ENCODE measurements at regions not wholly inside any gene's neighbourhood (a gene's known extent, or its start where the extent isn't known, plus 50 kb on each side); places are given as distances from the start of the nearest gene placed in this dataset.

- TF ChIP-seq, protein P1, sequence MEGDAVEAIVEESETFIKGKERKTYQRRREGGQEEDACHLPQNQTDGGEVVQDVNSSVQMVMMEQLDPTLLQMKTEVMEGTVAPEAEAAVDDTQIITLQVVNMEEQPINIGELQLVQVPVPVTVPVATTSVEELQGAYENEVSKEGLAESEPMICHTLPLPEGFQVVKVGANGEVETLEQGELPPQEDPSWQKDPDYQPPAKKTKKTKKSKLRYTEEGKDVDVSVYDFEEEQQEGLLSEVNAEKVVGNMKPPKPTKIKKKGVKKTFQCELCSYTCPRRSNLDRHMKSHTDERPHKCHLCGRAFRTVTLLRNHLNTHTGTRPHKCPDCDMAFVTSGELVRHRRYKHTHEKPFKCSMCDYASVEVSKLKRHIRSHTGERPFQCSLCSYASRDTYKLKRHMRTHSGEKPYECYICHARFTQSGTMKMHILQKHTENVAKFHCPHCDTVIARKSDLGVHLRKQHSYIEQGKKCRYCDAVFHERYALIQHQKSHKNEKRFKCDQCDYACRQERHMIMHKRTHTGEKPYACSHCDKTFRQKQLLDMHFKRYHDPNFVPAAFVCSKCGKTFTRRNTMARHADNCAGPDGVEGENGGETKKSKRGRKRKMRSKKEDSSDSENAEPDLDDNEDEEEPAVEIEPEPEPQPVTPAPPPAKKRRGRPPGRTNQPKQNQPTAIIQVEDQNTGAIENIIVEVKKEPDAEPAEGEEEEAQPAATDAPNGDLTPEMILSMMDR (IDR thresholded peaks at IDR 0.05), result no peak
- peaks cover 19% of the 10 kb centered on the region for H3K9me3 Mint-ChIP-seq (ENCODE audit: unreplicated experiment)
- H3K4me1 Mint-ChIP-seq (ENCODE audit: unreplicated experiment), result no peaks in the 10 kb centered on the region
- H3K36me3 Mint-ChIP-seq (ENCODE audit: unreplicated experiment), result no peaks in the 10 kb centered on the region
- no peak overlapping the region for H3K4me3 Mint-ChIP-seq (ENCODE audit: unreplicated experiment)
- H3K27ac Mint-ChIP-seq (ENCODE audit: unreplicated experiment), result no peak overlapping the region
- no peak for DNase-seq (ENCODE audit: extremely low spot score, unreplicated experiment)
- H3K27me3 Mint-ChIP-seq (ENCODE audit: unreplicated experiment), result no peaks in the 10 kb centered on the region
Measured at GRCh38 chrX:97666890-97667289, 783.2 kb downstream of the RPA4 start.

DNA sequence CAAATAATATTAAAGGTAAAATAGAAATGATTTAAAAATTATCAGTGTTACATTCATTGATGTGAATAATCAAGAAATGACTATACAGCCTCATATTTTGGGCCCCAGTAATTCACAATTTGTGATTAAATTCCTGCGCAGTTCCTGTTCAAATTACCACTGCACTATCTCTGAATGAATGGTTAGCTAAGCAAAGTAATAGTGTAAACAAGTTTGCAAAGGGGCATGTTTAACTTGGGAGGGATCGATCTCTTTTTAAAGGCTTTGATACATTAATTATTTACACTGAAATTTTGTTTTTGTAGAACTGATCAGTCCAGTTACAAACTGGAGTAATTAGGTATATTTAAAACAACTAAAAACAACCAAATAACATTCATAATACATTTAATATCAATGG is 784.4 kb downstream of the RPA4 start:
- Mint-ChIP-seq H3K9me3 (ENCODE audit: unreplicated experiment) (peaks cover 14% of the 10 kb centered on the region), H3K4me1 (ENCODE audit: unreplicated experiment) (no peaks in the 10 kb centered on the region), H3K27me3 (ENCODE audit: unreplicated experiment) (no peaks in the 10 kb centered on the region), H3K36me3 (ENCODE audit: unreplicated experiment) (no peaks in the 10 kb centered on the region), H3K4me3 (ENCODE audit: unreplicated experiment) (no peak overlapping the region), H3K27ac (ENCODE audit: unreplicated experiment) (no peak overlapping the region)
- TF ChIP-seq, protein P1 (IDR thresholded peaks at IDR 0.05), result no peak
- no peak for DNase-seq (ENCODE audit: extremely low spot score, unreplicated experiment)

DNA sequence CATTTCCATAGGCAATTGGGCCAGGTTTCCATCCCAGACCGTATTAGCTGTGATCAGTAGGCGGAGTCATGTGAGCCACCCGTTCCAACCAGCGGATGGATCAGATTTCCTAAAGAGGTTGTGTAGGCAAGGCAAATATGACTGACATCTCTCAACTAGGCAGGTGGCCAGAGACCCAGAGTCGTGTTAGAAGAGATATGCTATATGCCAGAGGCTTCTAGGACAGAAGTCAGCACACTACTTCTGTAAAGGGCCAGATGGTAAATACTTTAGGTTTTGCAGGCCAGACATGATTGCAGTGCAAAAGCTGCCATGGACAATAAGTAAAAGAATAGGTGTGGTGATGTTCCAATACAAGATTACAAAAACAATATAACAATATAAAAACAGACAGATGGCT is 788.4 kb downstream of the RPA4 start:
- no peaks in the 10 kb centered on the region for H3K27me3 Mint-ChIP-seq (ENCODE audit: unreplicated experiment)
- H3K4me3 Mint-ChIP-seq (ENCODE audit: unreplicated experiment), result no peak overlapping the region
- TF ChIP-seq, protein P1 (IDR thresholded peaks at IDR 0.05), result no peak
- no peaks in the 10 kb centered on the region for H3K4me1 Mint-ChIP-seq (ENCODE audit: unreplicated experiment)
- peaks cover under 1% of the 10 kb centered on the region for H3K9me3 Mint-ChIP-seq (ENCODE audit: unreplicated experiment)
- DNase-seq (ENCODE audit: extremely low spot score, unreplicated experiment), result no peak
- no peak overlapping the region for H3K27ac Mint-ChIP-seq (ENCODE audit: unreplicated experiment)
- no peaks in the 10 kb centered on the region for H3K36me3 Mint-ChIP-seq (ENCODE audit: unreplicated experiment)

GRCh38 chrX:97672608-97673007 is 788.9 kb downstream of the RPA4 start:
- DNase-seq (ENCODE audit: extremely low spot score, unreplicated experiment), result no peak
- H3K4me3 Mint-ChIP-seq (ENCODE audit: unreplicated experiment), result no peak overlapping the region
- no peaks in the 10 kb centered on the region for H3K9me3 Mint-ChIP-seq (ENCODE audit: unreplicated experiment)

DNA sequence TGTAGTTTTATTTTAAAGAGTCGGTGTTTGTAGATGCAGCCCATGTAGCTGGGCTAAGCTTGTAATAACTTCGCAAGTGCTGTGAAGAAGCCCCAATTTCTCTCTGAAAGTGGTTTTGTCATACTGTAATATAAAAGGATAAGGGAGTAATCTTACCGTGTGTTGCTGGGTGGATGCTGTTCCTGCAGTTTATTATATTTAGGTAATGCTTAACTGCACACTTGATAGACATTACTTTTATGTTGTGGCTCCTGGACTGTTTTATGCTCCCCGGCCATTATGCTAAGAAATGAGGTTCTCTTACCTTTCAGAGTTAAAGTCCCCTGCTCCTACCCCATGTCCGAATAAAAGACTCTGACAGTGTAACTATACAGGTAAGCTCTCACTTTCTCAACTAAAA is 789.4 kb downstream of the RPA4 start:
- DNase-seq (ENCODE audit: extremely low spot score, unreplicated experiment), result no peak
- Mint-ChIP-seq H3K4me3 (ENCODE audit: unreplicated experiment) (no peak overlapping the region), H3K27ac (ENCODE audit: unreplicated experiment) (no peak overlapping the region), H3K36me3 (ENCODE audit: unreplicated experiment) (no peaks in the 10 kb centered on the region), H3K27me3 (ENCODE audit: unreplicated experiment) (no peaks in the 10 kb centered on the region), H3K4me1 (ENCODE audit: unreplicated experiment) (no peaks in the 10 kb centered on the region), H3K9me3 (ENCODE audit: unreplicated experiment) (no peaks in the 10 kb centered on the region)
- TF ChIP-seq, protein P1 (IDR thresholded peaks at IDR 0.05), result no peak

More at GRCh38 chrX:97672608-97673007, 788.9 kb downstream of the RPA4 start:
- H3K27me3 Mint-ChIP-seq (ENCODE audit: unreplicated experiment), result no peaks in the 10 kb centered on the region
- H3K4me1 Mint-ChIP-seq (ENCODE audit: unreplicated experiment), result no peaks in the 10 kb centered on the region
- TF ChIP-seq, protein P1 (IDR thresholded peaks at IDR 0.05), result no peak
- H3K36me3 Mint-ChIP-seq (ENCODE audit: unreplicated experiment), result no peaks in the 10 kb centered on the region
- H3K27ac Mint-ChIP-seq (ENCODE audit: unreplicated experiment), result no peak overlapping the region

Data from osteocyte (in vitro differentiated cells).